Stimulated activated CD8-positive, alpha-beta memory T cell treated with anti-CD3 and anti-CD28 coated beads, Interleukin-15, amount 100 ng/mL, for 1 hour (primary cell): ENCODE measurements at regions not wholly inside any gene's neighbourhood (a gene's known extent, or its start where the extent isn't known, plus 50 kb on each side); places are given as distances from the start of the nearest gene placed in this dataset.

Experiments
- DNase-seq: peaks from one replicate; pipeline ENCODE4 v3.0.0-alpha.2; 2020; ENCODE audit warnings: low read depth

DNA sequence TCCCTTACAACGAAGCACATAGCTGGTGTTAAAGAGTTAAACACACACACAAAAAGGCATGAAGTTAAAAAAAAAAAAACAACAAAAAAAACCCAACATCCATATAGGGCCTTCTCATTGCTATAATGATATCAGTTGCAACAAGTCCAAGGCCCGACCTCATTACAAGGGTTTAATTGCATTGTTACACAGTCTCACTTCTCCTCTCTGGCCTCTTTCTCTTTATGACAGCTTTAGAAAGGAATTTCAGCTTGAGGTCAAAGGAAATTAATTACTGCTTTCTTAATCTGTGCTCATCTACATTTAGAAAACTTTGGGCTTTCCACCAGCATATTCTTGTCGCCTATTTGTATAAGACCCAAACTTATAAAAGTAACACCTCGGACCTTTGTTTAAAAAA, 342.1 kb downstream of the NR2F2 start:
- DNase-seq: no peak

DNA sequence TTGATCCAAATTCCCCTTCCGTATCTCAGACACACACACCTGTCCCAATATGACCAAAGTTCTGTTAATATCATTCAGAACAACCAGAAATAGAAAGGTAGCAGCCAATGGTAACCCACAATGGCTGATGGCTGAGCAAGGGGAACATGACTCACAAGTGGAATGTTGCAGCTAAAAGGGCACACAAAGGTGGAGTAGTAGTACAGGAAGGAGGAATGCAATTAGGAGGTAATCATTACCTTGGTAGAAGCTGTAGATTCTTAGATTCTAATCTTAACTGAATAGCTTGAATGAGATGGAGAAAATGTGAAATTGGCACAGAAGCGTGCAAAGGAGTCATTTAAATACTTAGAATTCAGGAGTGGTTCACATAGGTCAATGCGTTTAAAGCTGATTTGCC, 347.9 kb downstream of the NR2F2 start:
- DNase-seq: no peak

DNA sequence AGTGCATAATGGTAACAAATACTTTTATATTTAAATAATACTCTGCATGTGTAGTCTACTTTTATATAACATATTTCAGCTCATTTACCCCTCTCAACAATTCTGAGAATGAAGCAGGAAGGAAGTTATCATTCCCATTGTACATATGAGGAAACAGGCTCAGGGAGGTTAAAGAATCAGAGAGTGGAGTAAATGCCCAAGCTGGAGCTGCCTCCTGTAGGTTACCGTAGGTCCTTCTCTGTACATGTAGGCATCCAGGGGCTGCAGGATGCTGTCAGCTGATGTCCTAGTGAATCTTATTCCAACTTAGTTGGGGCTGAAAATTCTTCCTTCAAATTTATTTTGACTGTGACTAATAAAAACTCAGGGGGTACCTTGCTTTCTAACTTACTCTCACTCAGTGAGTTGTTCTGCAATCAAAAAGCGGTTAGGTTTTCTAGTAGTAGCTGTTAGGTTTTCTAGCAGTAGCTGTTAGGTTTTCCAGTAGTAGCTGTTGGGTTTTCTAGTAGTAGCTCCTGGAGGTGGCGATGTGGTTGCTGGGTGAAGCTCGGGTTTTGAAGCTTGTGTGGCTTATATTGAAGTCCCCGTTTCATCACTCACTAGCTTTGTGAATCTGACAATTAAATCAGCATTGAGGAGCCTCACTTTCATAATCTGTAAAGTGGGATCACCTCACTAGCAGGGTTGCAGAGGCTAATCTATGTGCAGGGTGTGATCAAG, 357.0 kb downstream of the NR2F2 start:
- DNase-seq: no peak

DNA sequence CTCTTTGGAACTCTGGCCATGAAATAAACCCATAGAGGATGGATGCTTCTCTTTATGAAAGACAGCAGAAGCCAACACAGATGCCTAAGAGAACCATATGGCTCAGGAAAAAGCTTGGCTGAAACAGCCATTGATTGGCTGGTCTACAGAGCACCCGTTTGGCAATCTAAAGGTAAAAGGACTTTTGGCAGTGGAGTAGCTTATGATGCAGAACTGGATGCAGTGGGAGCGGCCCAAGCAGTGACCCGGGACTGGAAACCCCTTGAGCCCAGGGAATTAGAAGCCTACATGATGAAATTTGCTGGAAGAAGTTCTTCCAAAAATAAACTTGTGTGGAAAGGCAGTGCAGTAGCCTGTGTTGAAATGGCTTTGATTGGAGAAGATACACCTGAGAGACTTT, 360.2 kb downstream of the NR2F2 start:
- DNase-seq: no peak

DNA sequence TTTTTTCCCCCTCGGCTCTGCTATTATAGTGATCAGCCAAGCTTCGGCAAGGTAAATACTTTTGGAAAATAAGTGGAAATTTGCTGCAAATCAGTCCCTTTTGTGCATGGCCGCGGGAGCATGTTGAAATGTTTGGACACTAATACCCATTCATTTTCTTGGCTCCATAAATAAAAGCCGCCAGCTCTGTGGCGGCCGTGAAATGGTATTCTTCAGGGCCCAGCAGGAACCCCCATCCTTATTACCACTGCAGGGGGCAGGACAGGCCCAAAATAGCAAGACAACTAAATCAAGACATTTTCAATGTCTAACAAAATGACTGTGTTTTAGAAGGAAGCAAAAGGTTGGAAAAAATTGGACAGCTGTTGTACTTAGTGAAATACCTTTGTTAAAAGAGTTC, 362.3 kb downstream of the NR2F2 start:
- no peak for DNase-seq

DNA sequence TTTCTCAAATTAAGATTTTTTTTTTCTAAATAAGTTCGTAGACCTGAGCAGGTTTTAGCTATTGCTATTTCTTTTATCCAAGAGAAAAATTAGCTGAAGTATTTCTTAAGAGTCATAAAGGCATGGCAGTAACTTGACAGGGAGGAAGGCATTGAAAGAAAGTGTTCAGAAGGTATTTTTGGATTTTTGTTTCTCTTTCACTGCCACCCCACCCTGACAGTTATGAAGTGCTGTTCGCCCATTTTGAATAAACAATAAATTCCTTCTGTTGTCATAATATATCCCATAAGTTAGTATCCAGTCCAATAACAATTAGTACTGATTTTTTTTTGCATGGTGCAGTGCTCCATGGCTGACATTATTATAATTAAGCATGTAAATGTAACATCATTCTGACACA, 363.0 kb downstream of the NR2F2 start:
- DNase-seq: no peak

DNA sequence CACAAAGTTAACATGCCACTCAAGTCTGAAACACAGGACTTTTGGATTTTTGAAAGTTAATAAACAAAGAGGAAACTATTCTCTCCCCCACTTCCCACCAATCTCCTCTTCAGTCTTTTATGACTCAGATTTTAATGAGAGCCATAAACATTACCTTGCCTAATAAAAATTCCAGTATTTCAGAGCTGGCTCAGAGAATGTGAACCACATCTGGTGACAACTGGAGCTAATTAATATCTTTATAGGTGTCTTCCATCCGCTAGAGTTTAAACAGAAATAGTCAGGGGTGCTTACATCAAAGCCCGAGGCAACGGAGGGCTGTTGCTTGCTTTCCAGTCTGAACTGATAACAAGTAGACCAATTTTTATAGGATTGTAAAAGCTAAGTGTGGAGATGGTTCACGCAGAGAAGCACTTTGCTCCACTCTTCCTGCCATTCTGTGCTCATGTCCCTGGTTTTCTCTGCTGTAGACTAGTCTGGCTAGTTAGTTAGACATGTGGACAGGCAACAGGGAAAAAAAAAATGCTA, 363.6 kb downstream of the NR2F2 start:
- no peak for DNase-seq

DNA sequence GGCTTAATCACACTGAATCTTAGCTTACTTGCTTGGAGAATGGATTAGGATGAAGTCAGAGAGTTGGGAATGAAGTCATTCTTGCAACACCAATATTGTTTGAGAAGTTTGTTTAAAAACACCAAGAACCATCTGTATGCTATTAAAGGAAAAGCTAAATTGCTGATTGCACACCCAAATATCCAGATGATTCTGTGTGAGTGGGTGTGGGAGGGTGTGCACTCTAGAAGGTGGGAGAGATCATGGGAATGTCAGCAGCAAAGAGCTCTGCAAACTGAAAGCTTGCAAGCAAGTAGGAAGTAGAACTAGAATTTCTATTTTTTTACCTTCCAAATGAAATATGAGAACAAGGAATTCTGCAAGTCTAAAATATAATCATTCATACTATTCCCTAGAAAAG, 364.9 kb downstream of the NR2F2 start:
- no peak for DNase-seq

DNA sequence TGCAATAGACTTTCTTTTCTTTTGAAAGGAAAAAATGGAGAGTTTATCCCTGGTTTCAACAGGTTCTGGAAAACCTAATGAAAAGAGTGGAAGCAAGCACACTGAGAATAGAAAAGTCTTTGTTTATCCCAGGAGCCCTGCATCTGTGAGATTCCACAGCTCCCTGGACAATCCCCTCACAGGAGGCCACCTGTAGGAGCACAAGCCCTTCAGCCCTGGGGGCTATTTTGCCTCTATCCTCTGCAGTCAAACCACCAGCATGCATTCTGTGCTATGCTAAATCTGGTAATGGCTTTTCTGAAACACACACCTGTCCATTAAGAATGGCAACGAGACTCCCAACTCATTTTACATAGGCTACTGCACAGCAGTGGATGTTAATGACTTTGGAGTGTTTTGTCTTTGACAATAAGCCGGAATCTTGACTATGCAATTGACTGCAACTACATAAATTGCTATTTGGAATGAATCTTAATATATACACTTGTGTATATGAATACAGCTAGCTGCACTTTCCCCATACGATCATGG, 369.4 kb downstream of the NR2F2 start:
- no peak for DNase-seq

DNA sequence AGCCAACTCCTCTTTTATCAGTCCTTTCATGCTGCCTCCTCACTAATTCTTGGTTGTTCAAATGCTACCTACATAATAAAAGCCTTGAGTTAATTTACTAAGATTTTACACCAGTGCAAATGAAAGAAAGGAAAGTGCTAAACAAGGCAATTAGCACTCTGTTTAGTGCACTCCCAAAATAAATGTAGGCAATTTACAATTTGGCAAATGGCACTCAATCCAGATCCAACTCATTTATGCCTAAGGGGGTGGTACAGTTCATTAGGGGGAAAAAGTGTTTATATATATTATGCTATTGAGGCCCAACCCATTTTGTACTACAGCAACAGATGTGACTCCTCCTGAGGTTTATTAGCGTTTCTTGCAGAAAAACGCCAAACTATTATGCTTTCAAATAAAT, 370.1 kb downstream of the NR2F2 start:
- no peak for DNase-seq

DNA sequence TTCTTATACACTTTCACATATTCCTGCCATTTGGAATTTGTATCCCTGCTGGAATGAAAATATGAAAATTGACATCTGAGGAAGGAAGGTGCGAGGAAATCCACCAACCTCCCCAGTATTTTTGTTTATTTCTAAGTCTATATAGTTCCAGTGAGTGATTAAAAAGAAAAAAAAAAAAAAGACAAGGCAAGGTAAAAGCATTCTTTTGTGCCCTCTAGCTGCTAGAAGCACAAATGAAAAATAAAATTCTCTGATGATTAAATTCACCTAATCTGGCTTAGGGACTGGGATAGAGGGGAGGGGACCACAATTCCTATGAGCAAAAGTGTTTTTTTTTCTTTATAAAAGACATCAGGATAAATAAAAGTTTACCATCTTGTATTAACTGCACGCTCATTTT, 370.9 kb downstream of the NR2F2 start:
- DNase-seq: no peak

DNA sequence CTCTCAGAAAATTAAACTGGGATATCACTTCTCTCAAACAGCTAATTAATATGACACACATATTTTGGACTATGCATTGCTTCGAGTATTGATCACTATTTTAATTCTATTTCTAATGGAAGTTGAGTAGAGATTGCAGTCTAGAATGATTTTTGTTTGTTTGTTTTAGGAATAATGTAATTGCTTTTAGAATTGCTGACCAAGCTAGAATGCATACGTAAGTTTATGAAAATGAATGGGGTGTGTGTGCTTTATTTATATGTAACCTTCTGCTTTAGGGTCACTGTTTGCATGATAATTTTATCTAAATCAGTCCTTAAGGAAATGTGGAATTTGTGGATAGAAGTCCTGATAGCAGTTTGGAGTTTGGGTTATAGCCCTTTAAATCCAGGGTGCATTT, 371.4 kb downstream of the NR2F2 start:
- DNase-seq: no peak

DNA sequence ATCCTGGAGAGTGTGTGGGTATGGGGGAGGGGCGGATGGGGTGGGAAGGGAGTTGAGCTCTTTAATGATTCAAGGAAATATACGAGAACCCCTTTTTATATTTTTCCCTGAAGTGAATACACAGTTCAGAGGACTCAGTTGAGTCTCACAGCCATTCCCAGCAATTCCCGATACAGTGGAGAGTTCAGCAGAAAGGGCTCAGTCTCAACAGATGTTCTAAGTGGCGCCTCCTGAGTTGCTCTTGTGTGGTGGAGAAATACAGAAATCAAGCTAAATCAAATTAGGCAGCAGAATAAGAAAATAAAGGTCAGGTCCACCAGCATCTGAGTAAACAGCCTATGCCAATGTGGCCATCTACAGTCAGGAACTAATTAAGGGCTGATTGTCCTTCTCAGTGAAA, 372.1 kb downstream of the NR2F2 start:
- no peak for DNase-seq

DNA sequence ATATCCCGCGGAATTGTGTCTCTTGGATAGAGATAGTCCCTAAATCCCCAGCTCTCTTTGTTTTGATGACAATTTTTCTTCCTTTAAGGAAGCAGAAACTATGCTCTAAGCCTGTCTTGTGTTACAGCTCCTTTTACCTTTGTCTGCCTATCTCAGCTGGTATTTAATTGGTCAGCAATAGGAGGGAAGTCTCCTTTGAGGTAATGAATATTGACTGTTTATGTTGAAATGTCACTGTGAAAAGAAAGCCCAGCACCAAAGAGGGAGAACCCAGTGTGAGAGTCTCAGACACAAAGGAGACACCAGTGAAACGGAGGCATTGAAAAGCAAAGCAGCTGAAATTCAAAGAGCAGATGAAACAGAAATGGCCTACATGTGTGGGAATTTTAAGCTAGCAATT, 372.6 kb downstream of the NR2F2 start:
- DNase-seq: no peak

DNA sequence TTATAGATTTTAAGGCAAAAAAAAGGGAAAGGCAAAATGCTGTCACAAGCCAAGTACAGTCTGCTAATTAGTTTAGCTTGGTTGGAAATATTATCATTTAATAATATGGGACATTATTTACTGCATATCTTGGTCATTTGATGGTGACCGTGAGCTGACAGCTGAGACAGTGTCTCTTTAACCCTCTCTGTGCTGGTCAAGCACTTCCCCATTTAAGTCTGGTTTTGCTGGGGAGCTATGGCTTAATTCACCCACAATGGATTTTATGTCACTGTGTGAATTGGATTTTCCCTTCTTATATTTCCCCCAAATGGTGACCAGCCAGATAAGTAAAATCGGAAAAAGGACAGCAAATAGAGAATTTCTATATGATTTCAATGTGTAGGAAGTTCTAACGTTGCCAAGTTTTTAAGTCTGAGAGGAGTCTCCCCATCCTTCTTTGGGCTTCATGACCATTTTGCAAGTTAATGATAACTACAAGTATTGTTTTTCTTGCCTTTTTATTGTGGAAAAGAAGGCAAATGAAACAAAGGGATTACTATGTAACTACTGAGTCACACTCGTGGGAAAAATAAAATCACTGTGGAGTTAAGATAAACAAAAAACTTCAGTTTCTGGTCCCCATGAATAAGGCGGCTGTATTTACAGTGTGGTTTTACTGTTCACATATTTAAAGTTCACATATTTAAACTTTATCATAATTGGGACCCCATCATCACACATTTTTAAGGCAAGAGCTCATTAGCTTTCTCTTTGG, 373.5 kb downstream of the NR2F2 start:
- no peak for DNase-seq

DNA sequence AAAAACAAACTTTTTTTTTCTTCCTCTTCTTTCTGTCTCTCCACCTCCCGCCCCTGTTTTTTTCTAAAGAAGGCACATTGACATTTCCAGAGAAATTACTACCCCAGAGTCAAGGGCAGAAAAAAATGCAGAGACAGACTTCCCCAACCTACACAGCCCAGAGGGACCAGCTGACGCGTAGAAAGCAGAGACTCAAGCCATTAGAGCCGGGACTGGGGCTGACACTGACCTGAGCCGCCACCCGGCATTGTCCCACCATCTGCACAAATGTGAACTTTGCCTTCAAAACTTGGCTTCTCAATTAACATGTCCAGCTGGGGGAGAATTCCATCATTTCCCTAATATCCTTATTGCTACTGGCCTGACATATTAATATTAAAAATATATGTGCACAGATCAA, 385.6 kb downstream of the NR2F2 start:
- no peak for DNase-seq

DNA sequence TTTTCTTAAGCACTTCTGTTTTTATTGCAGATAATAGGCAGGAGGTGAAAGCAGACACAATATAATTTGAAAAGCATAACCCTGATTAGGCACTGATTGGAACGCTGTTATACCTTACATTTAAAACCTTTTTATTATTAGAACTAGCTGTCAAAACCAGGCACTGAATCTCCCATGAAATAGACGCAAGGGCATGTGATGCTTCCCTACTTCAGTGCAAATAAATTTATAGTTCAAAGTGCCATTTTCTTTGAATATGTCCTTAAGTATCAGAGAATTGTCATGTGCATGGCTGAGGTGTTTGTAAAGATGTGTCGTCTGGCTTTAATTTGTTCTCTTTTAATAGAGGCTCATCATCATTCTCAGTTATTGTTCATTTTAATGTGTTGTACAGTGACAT, 386.0 kb downstream of the NR2F2 start:
- no peak for DNase-seq

DNA sequence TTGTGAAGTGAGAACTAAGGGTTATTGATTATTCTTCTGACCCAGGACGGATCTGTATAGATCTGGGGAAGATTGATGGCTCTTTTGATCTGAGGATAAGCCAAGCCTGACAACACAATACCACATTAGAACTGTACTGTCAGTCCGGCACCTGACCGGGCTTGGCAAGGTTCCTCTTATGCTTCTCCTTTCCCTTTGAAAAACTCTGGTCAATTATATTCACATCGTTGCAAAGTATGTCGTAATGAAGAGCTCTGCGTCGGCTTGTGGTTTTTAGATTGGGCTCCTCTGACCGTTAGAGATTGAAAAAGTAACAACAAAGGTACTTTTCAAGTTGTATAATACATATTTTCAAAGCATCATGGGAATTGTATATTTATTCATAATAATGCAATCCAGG, 389.8 kb downstream of the NR2F2 start:
- no peak for DNase-seq

DNA sequence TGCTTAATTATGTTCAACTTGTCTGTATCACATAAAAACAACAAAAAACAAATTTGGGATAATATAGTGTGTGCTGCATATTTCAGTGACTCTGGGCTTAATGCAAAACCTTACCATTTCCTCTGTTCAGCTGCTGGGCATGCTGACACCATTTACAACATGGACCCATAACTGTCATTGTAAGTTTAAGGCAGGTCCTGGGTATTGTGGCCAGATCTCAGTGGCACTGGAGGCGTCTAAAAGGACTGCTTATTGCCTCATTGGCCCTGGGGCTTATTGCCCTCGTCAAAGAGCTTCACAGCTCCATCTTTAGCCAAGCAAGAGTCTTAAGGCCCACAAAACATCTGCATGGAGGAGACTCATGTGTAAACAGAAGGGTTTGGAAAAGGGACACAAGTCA, 390.2 kb downstream of the NR2F2 start:
- DNase-seq: no peak

DNA sequence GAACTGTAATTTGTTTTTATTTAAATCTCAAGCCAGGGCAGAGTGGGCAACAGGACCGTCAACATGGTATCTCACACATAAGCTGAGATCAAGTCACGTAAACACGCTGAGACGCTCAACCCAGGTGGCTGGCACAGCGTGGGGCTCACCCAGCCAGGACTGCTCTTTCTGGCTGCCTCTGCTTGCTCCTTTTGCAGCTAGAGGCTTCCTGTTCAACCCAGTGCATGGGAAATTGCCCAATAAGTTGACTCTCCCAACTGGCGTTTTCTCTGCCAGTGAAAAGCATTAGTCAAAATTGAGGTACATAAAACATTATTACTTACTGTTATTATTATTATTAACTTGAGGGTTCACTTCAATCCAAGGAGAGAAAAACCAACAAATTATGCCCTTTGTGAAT, 398.1 kb downstream of the NR2F2 start:
- no peak for DNase-seq

DNA sequence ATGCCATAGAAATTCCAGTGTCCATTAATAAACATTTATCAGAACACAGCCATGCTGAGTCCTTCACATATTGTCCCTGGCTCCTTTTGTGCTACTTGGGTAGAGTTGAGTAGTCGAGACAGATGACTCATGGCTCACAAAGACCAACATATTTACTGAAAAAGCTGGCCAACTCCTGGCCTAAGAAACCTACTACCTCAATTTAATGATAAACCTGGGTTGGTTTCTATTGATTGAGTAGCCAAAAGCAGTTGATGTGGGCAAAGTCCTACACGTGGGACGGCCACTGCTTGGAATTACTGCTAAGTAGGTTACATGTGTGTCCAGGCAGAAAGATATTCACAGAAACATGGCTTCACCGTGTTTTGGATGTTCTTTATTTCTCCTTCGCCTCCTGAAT, 402.2 kb downstream of the NR2F2 start:
- no peak for DNase-seq

DNA sequence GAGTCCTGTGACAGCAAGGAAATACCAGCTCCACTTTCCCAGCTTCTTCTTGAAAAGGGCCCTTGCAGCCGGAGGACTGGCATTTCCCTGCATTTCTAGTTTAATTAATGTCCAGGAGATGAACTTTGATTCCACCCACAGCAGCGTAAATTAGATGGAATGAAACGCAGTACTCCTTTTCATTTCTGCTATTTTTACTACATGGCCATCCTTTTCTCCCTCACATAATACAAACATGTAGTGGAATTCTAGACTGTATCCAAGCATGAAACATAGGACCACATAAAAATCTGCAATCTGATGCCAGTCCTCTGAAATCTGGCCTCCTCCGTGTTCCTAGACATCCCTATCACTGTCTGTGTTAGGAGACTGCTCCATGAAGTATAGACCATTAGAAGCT, 403.2 kb downstream of the NR2F2 start:
- DNase-seq: no peak

DNA sequence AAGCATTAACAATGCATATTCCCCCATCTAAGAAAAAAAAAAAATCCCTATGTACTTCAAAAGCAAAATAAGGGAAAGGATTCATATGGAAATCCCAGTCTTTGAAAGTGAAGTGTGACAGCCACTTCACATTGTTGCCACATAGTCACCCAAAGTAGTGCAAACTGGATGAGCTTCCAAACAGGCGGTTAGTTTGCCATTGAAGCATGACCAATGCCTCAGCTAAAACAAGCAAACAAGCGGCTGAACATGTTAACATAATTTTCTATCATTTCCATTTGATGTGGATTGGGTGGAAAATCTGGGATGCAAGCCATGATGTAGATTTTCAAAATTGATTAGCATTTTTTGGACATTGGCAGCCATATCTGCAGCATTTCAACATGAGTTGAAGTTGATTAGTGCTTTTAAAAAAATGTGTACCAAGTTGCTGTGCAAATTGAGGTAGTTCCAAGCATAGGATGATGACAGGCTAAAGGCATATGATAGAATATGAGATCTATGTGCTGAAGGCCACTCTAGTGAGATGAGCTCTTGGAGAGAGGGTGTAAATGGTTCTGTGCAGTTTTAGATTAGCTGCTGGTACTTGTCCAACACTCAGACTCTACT, 405.2 kb downstream of the NR2F2 start:
- no peak for DNase-seq
